H1 (cell line): ENCODE measurements at regions not wholly inside any gene's neighbourhood (a gene's known extent, or its start where the extent isn't known, plus 50 kb on each side); places are given as distances from the start of the nearest gene placed in this dataset.

Experiments
- CTCF ChIA-PET: fragments of 300-600 bp; sonication (Branson Sonifier 250); formaldehyde crosslinking; loops from one replicate; lab custom pipeline; 2021; ENCODE audit not compliant: partially characterized antibody; lab: Charles Lee
- POLR2A ChIA-PET: fragments of 300-600 bp; sonication (Branson Sonifier 250); formaldehyde crosslinking; loops from one replicate; lab custom pipeline; 2021; ENCODE audit warnings: inconsistent platforms; ENCODE audit not compliant: partially characterized antibody; lab: Charles Lee
- DNase-seq, 2 experiments: peaks; one replicate each; pipeline versions ENCODE4 v3.0.0 to v3.0.0-alpha.2; 2010 to 2022; ENCODE audit warnings: low spot score in 2 of 2, low read depth in 1 of 2, mixed read lengths in 1 of 2
- FAIRE-seq: peaks from 2 replicates; lab custom pipeline; 2011; peaks lifted over from hg19 to GRCh38; lab: Jason Lieb, UNC
- H2AFZ ChIP-seq: 2 replicates; pipeline ENCODE4 v1.8.1; 2012; ENCODE audit warnings: low read length, inconsistent platforms
- H2AK5ac ChIP-seq: 2 replicates; pipeline ENCODE4 v1.6.1; 2013; ENCODE audit warnings: low read depth, low read length
- H2BK120ac ChIP-seq: replicated peaks from 2 replicates; pipeline ENCODE3; 2013; ENCODE audit warnings: low read depth, low read length, inconsistent platforms
- H2BK12ac ChIP-seq: 2 replicates; pipeline ENCODE4 v1.6.1; 2013; ENCODE audit warnings: low read depth, low read length
- H2BK15ac ChIP-seq: 2 replicates; pipeline ENCODE4 v1.6.1; 2013; ENCODE audit warnings: low read length
- H2BK20ac ChIP-seq: 2 replicates; pipeline ENCODE4 v1.6.1; 2013; ENCODE audit warnings: low read length
- H2BK5ac ChIP-seq: 2 replicates; pipeline ENCODE4 v1.6.1; 2013; ENCODE audit warnings: low read depth, low read length
- H3K14ac ChIP-seq: 2 replicates; pipeline ENCODE4 v1.6.1; 2013; ENCODE audit warnings: inconsistent platforms; ENCODE audit not compliant: insufficient read length
- H3K18ac ChIP-seq: 2 replicates; pipeline ENCODE4 v1.6.1; 2013; ENCODE audit warnings: low read length; ENCODE audit errors: extremely low read depth
- H3K23ac ChIP-seq: 2 replicates; pipeline ENCODE4 v1.6.1; 2013; ENCODE audit warnings: inconsistent platforms; ENCODE audit not compliant: insufficient read length
- H3K23me2 ChIP-seq: 2 replicates; pipeline ENCODE4 v1.6.1; 2013; ENCODE audit warnings: low read depth, low read length
- H3K27ac ChIP-seq: 2 replicates; pipeline ENCODE4 v1.6.1; 2011; ENCODE audit warnings: low read depth, low read length, inconsistent platforms
- H3K27me3 ChIP-seq, 4 experiments: replicated peaks in 1 of 4; 1 replicate in 1 of 4; 2 replicates in 3 of 4; pipeline versions ENCODE4 v1.6.1 to v1.8.1; 2011 to 2013; ENCODE audit warnings: low read length in 3 of 4, mild to moderate bottlenecking in 3 of 4, inconsistent platforms in 2 of 4, mixed read lengths in 2 of 4, moderate library complexity in 1 of 4; ENCODE audit not compliant: control insufficient read depth in 3 of 4, insufficient read depth in 3 of 4; ENCODE audit errors: extremely low read depth in 1 of 4
- H3K36me3 ChIP-seq, 4 experiments: 2 replicates each; pipeline versions ENCODE4 v1.6.1 to v1.8.1; 2011 to 2013; ENCODE audit warnings: mild to moderate bottlenecking in 4 of 4, low read length in 3 of 4, moderate library complexity in 2 of 4, control low read depth in 1 of 4, inconsistent platforms in 1 of 4; ENCODE audit not compliant: insufficient read depth in 4 of 4, control insufficient read depth in 2 of 4
- H3K4ac ChIP-seq: replicated peaks from 2 replicates; pipeline ENCODE3; 2013; ENCODE audit warnings: low read length, low read depth, mixed read lengths, inconsistent platforms; ENCODE audit not compliant: insufficient read length
- H3K4me1 ChIP-seq, 4 experiments: replicated peaks in 1 of 4; 1 replicate in 1 of 4; 2 replicates in 3 of 4; pipeline versions ENCODE4 v1.6.1 to v1.8.1; 2011 to 2013; ENCODE audit warnings: low read length in 3 of 4, inconsistent platforms in 2 of 4, mixed read lengths in 1 of 4; ENCODE audit not compliant: insufficient read depth in 4 of 4, control insufficient read depth in 3 of 4
- H3K4me2 ChIP-seq, 2 experiments: 2 replicates each; pipeline versions ENCODE4 v1.6.1 to v1.8.1; 2011 to 2013; ENCODE audit warnings: low read depth in 2 of 2, low read length in 2 of 2, control low read depth in 1 of 2, inconsistent platforms in 1 of 2, mild to moderate bottlenecking in 1 of 2; ENCODE audit not compliant: insufficient read depth in 1 of 2
- H3K4me3 ChIP-seq, 4 experiments: fragments of 200-600, 300-600 bp in 1 of 4; sonication (generic), shearing (Covaris generic), sonication (Bioruptor Twin) in 1 of 4; 2 replicates each; pipeline versions ENCODE4 v1.5.1 to v1.8.1; 2011 to 2016; ENCODE audit warnings: low read length in 4 of 4, low read depth in 3 of 4, control low read depth in 2 of 4, inconsistent platforms in 2 of 4, mild to moderate bottlenecking in 2 of 4, mixed read lengths in 1 of 4, moderate library complexity in 1 of 4; ENCODE audit not compliant: insufficient read depth in 2 of 4; ENCODE audit errors: extremely low read depth in 1 of 4
- H3K56ac ChIP-seq: replicated peaks from 2 replicates; pipeline ENCODE3; 2013; ENCODE audit warnings: low read depth, mild to moderate bottlenecking, mixed read lengths, low read length, inconsistent platforms; ENCODE audit not compliant: insufficient read length
- H3K79me1 ChIP-seq: 2 replicates; pipeline ENCODE4 v1.6.1; 2013; ENCODE audit warnings: low read depth, low read length, control low read depth
- H3K79me2 ChIP-seq, 2 experiments: 2 replicates each; pipeline versions ENCODE4 v1.6.1 to v1.8.1; 2012 to 2013; ENCODE audit warnings: low read length in 2 of 2, mild to moderate bottlenecking in 2 of 2, inconsistent platforms in 1 of 2; ENCODE audit not compliant: insufficient read depth in 2 of 2, control insufficient read depth in 1 of 2
- H3K9ac ChIP-seq, 4 experiments: replicated peaks in 1 of 4; 1 replicate in 1 of 4; 2 replicates in 3 of 4; pipeline versions ENCODE4 v1.6.1 to v1.8.1; 2011 to 2013; ENCODE audit warnings: low read depth in 3 of 4, low read length in 3 of 4, control low read depth in 2 of 4, mild to moderate bottlenecking in 2 of 4, moderate library complexity in 2 of 4, inconsistent platforms in 1 of 4; ENCODE audit errors: extremely low read depth in 1 of 4
- H3K9me3 ChIP-seq, 2 experiments: 2 replicates each; pipeline versions ENCODE4 v1.6.1 to v1.8.1; 2012 to 2013; ENCODE audit warnings: mild to moderate bottlenecking in 2 of 2, moderate library complexity in 2 of 2, control low read depth in 1 of 2, inconsistent platforms in 1 of 2, low read depth in 1 of 2, low read length in 1 of 2, mixed read lengths in 1 of 2; ENCODE audit not compliant: insufficient read depth in 2 of 2
- H4K20me1 ChIP-seq, 2 experiments: replicated peaks in 1 of 2; 2 replicates each; pipeline versions ENCODE3 to v1.8.1; 2011 to 2013; ENCODE audit warnings: inconsistent platforms in 2 of 2, low read length in 2 of 2, mild to moderate bottlenecking in 1 of 2; ENCODE audit not compliant: insufficient read depth in 2 of 2, control insufficient read depth in 1 of 2
- H4K5ac ChIP-seq: 2 replicates; pipeline ENCODE4 v1.6.1; 2013; ENCODE audit warnings: low read length, low read depth, mixed read lengths, inconsistent platforms; ENCODE audit not compliant: insufficient read length
- H4K8ac ChIP-seq: 2 replicates; pipeline ENCODE4 v1.8.0; 2013; ENCODE audit warnings: mild to moderate bottlenecking, moderate library complexity, low read length, inconsistent platforms; ENCODE audit not compliant: insufficient read depth; ENCODE audit errors: extremely low read depth
- H4K91ac ChIP-seq: replicated peaks from 2 replicates; pipeline ENCODE3; 2013; ENCODE audit warnings: low read length, mixed read lengths, inconsistent platforms; ENCODE audit not compliant: insufficient read length
- ASH2L ChIP-seq: fragments of 200-600, 300-600 bp; sonication (generic); IDR thresholded peaks from one replicate; pipeline ENCODE4 v1.7.1; 2017; ENCODE audit warnings: low read length
- CEBPB ChIP-seq: IDR thresholded peaks from 2 replicates; pipeline ENCODE4 v1.6.1; 2012; ENCODE audit warnings: low read depth, low read length
- EZH2 ChIP-seq: fragments of 200-600 bp; sonication (generic); IDR thresholded peaks from 2 replicates; pipeline ENCODE4 v1.7.1; 2012; ENCODE audit warnings: low read depth, mild to moderate bottlenecking, moderate library complexity, low read length, inconsistent platforms; ENCODE audit not compliant: severe bottlenecking
- POLR2A ChIP-seq, 2 experiments: IDR thresholded peaks; 1 replicate in 1 of 2; 2 replicates in 1 of 2; pipeline ENCODE4 v1.6.1; 2011; ENCODE audit warnings: low read depth in 2 of 2, low read length in 2 of 2, mild to moderate bottlenecking in 2 of 2; ENCODE audit errors: control extremely low read depth in 1 of 2
- POLR2AphosphoS5 ChIP-seq: IDR thresholded peaks from 2 replicates; pipeline ENCODE4 v1.6.1; 2011; ENCODE audit warnings: low read depth, low read length
- RBBP5 ChIP-seq: IDR thresholded peaks from 2 replicates; pipeline ENCODE4 v1.7.1; 2012; ENCODE audit warnings: low read depth, mild to moderate bottlenecking, inconsistent platforms, low read length, moderate library complexity, borderline replicate concordance
- SIN3A ChIP-seq, 2 experiments: IDR thresholded peaks in 1 of 2; conservative IDR thresholded peaks in 1 of 2; 2 replicates each; pipeline ENCODE4 v1.6.1; 2011 to 2012; ENCODE audit warnings: low read length in 2 of 2, improper control_type of control experiment in 1 of 2, low read depth in 1 of 2, mild to moderate bottlenecking in 1 of 2
- TCF12 ChIP-seq: IDR thresholded peaks from 2 replicates; pipeline ENCODE4 v1.6.1; 2011; ENCODE audit warnings: low read depth, mild to moderate bottlenecking, low read length
- TEAD4 ChIP-seq: IDR thresholded peaks from 2 replicates; pipeline ENCODE4 v1.6.1; 2012; ENCODE audit warnings: low read depth, low read length, inconsistent platforms, mixed read lengths
- WGBS, 2 experiments: shearing (Covaris generic) in 1 of 2; methylation state at CpG; one replicate each; pipeline versions ENCODE4 v1.1.6 to v1.1.7; 2013 to 2015; ENCODE audit warnings: low lambda C conversion rate in 2 of 2, mixed read lengths in 2 of 2, inconsistent platforms in 1 of 2, low coverage in 1 of 2, missing lambda C conversion rate in 1 of 2; ENCODE audit not compliant: insufficient replicate concordance in 2 of 2, insufficient coverage in 1 of 2, insufficient read length in 1 of 2; ENCODE audit errors: extremely low coverage in 1 of 2, missing lambda C conversion rate in 1 of 2; 5-methylcytosine and 5-hydroxymethylcytosine counted together

DNA sequence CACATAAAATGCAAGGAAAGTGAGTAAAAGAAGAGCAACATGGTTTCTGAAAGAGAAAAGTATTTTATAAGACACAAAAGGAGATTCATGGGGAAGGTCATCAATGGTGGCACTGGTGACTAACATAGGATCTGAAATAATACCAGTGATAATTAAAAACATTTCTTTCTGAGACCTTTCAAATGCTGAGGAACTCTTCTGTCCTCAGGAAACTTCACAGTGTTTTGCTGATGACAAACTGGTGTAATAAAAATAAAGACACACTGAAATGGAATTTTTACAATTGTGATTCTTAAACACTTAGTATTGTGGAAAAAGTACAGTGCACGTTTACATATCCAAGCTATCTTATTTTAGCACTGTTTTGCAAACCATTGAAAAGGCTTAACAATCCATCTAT, 80.4 kb upstream of the ZBTB20 start:
- no peak overlapping the region for H3K9ac ChIP-seq
- H2BK20ac ChIP-seq = no peak overlapping the region
- H2AK5ac ChIP-seq = no peak overlapping the region
- POLR2A ChIA-PET = no interaction called here
- no peaks in the 10 kb centered on the region for H3K23me2 ChIP-seq
- H2BK5ac ChIP-seq = no peak overlapping the region
- no peaks in the 10 kb centered on the region for H4K20me1 ChIP-seq
- 86% methylated on average over 1 of the region's 1 CpG; no CpG with 5 or more reads in 1 of the 2 experiments for WGBS, 2 experiments
- TF ChIP-seq POLR2A (IDR thresholded peaks at IDR 0.05; ENCODE audit: control extremely low read depth in 1 of 2, low read depth in 2 of 2, low read length in 2 of 2) = no peak
- no peak for TF ChIP-seq SIN3A (conservative IDR thresholded peaks at IDR 0.05 in 1 of 2, IDR thresholded peaks at IDR 0.05 in 1 of 2; ENCODE audit: low read depth in 1 of 2, low read length in 2 of 2)
- no peak for TF ChIP-seq EZH2
- TF ChIP-seq TEAD4 = no peak
- TF ChIP-seq RBBP5 = no peak
- TF ChIP-seq POLR2AphosphoS5 = no peak
- no peak for TF ChIP-seq CEBPB
- no peak for TF ChIP-seq TCF12
- TF ChIP-seq ASH2L = no peak
- H3K18ac ChIP-seq = no peak overlapping the region
- no peak overlapping the region for H4K91ac ChIP-seq
- H3K79me1 ChIP-seq = no peaks in the 10 kb centered on the region
- no peaks in the 10 kb centered on the region for H3K79me2 ChIP-seq
- no peaks in the 10 kb centered on the region for H3K36me3 ChIP-seq
- FAIRE-seq = no peak
- no peak overlapping the region for H3K4me2 ChIP-seq
- no peaks in the 10 kb centered on the region for H3K4me1 ChIP-seq
- no peak overlapping the region for H3K4me3 ChIP-seq
- no peak overlapping the region for H3K4ac ChIP-seq
- no peak overlapping the region for H2BK12ac ChIP-seq
- H3K14ac ChIP-seq = no peak overlapping the region
- H2BK15ac ChIP-seq = no peak overlapping the region
- no peak overlapping the region for H3K23ac ChIP-seq
- CTCF ChIA-PET = interaction anchor here (0.6 to 1.0 kb wide), 2 partner anchors 10 to 1070 kb away, joined by 3 to 4 read pairs; no protein-coding TSS in a partner anchor
- H3K56ac ChIP-seq = no peak overlapping the region
- no peak overlapping the region for H2BK120ac ChIP-seq
- DNase-seq = no peak
- no peak overlapping the region for H3K27ac ChIP-seq
- no peaks in the 10 kb centered on the region for H3K9me3 ChIP-seq
- no peak overlapping the region for H2AFZ ChIP-seq
- H4K8ac ChIP-seq = no peak overlapping the region
- no peak overlapping the region for H4K5ac ChIP-seq
- H3K27me3 ChIP-seq = no peaks in the 10 kb centered on the region
